DOHH2 (cell line): ENCODE measurements at regions not wholly inside any gene's neighbourhood (a gene's known extent, or its start where the extent isn't known, plus 50 kb on each side); places are given as distances from the start of the nearest gene placed in this dataset.

Source experiments
- CTCF ChIP-seq: fragments of 200-600 bp; sonication (generic); IDR thresholded peaks from one replicate; pipeline ENCODE4 v1.5.1; 2014; ENCODE audit warnings: antibody characterized with exemption, mild to moderate bottlenecking, low read depth, low read length; ENCODE audit not compliant: poor library complexity, severe bottlenecking
- EZH2phosphoT487 ChIP-seq: fragments of 200-600 bp; sonication (generic); IDR thresholded peaks from 2 replicates; pipeline ENCODE4 v1.6.1; 2017; ENCODE audit warnings: borderline replicate concordance, mild to moderate bottlenecking, antibody characterized with exemption, low read length, moderate library complexity, mixed read lengths

GRCh38 chr2:161049559-161049958, 110.7 kb upstream of the TANK start:
- TF ChIP-seq CTCF (no peak), EZH2phosphoT487 (no peak)
